NCI-H524 (cell line): ENCODE measurements at regions not wholly inside any gene's neighbourhood (a gene's known extent, or its start where the extent isn't known, plus 50 kb on each side); places are given as distances from the start of the nearest gene placed in this dataset.
A peak's percentile ranks its signal among the peaks of the same experiment; 100 is the strongest.

Source experiments
- DNase-seq, 2 experiments: peaks; one replicate each; lab custom pipeline; 2025; lab: John Stamatoyannopoulos, UW

GRCh38 chr2:129870685-129871241 is 108.7 kb upstream of the RAB6C start:
- no peak for DNase-seq

- DNase-seq: no peak
These were observed 107.0 kb upstream of the RAB6C start for GRCh38 chr2:129872446-129872845.

- DNase-seq: peak in 1 of 2 experiments; percentile 13
These were observed 102.9 kb upstream of the RAB6C start for GRCh38 chr2:129876541-129876940.

- peak; percentile 89 to 92 for DNase-seq
These were observed 102.2 kb upstream of the RAB6C start for GRCh38 chr2:129877289-129877741.

- DNase-seq: peak in 1 of 2 experiments; percentile 68
These were observed 101.4 kb upstream of the RAB6C start for GRCh38 chr2:129877795-129878775.

- no peak for DNase-seq
These were observed 99.8 kb upstream of the RAB6C start for GRCh38 chr2:129879614-129880180.

GRCh38 chr2:129880309-129880708 is 99.2 kb upstream of the RAB6C start:
- DNase-seq: no peak

GRCh38 chr2:129880971-129881370 is 98.5 kb upstream of the RAB6C start:
- DNase-seq: no peak

- no peak for DNase-seq
These were observed 97.6 kb upstream of the RAB6C start for GRCh38 chr2:129881786-129882396.

- no peak for DNase-seq
These were observed 97.0 kb upstream of the RAB6C start for GRCh38 chr2:129882476-129882875.

- no peak for DNase-seq
These were observed 96.3 kb upstream of the RAB6C start for GRCh38 chr2:129883121-129883520.

- no peak for DNase-seq
These were observed 95.2 kb upstream of the RAB6C start for GRCh38 chr2:129884221-129884786.

GRCh38 chr2:129885735-129886134 is 93.7 kb upstream of the RAB6C start:
- DNase-seq: peak; percentile 17 to 60

GRCh38 chr2:129887688-129888266 is 91.7 kb upstream of the RAB6C start:
- DNase-seq: no peak

GRCh38 chr2:129888461-129888860 is 91.0 kb upstream of the RAB6C start:
- no peak for DNase-seq

- DNase-seq: no peak
These were observed 90.6 kb upstream of the RAB6C start for GRCh38 chr2:129888896-129889295.

GRCh38 chr2:129891341-129892320 is 87.8 kb upstream of the RAB6C start:
- no peak for DNase-seq

GRCh38 chr2:129892360-129892759 is 87.1 kb upstream of the RAB6C start:
- DNase-seq: no peak

- no peak for DNase-seq
These were observed 86.7 kb upstream of the RAB6C start for GRCh38 chr2:129892773-129893172.

- DNase-seq: no peak
These were observed 86.2 kb upstream of the RAB6C start for GRCh38 chr2:129893244-129893643.
